ENCODE measurements at regions not wholly inside any gene's neighbourhood (a gene's known extent, or its start where the extent isn't known, plus 50 kb on each side); places are given as distances from the start of the nearest gene placed in this dataset.

GRCh38 chr3:163481738-163482137, 1596.6 kb downstream of the SI start:
- Histone ChIP-seq H3K27ac (ENCODE audit: low read depth, low read length) (no peak overlapping the region), H3K4me1 (ENCODE audit: control insufficient read depth, insufficient read depth, low read length) (no peaks in the 10 kb centered on the region), H3K36me3 (ENCODE audit: control insufficient read depth, insufficient read depth, low read length) (no peaks in the 10 kb centered on the region), H3K27me3 (ENCODE audit: control insufficient read depth, insufficient read depth, low read length, poor library complexity, severe bottlenecking) (no peaks in the 10 kb centered on the region), H3K4me3 (ENCODE audit: low read length) (no peak overlapping the region), H3K9ac (ENCODE audit: extremely low read depth, low read length, poor library complexity, severe bottlenecking) (no peak overlapping the region), H3K9me3 (ENCODE audit: control insufficient read depth, low read length) (no peaks in the 10 kb centered on the region)
- Mint-ChIP-seq H3K27ac (no peak overlapping the region), H3K36me3 (ENCODE audit: low read depth) (no peaks in the 10 kb centered on the region), H3K4me3 (no peak overlapping the region), H3K4me1 (no peaks in the 10 kb centered on the region), H3K9me3 (peaks cover 4% of the 10 kb centered on the region), H3K27me3 (ENCODE audit: insufficient read depth) (no peaks in the 10 kb centered on the region)
- TF ChIP-seq CTCF (conservative IDR thresholded peaks at IDR 0.05), result no peak
- no peak for DNase-seq
- 100% methylated on average over 1 of the region's 1 CpG; no CpG with 5 or more reads in 1 of the 2 experiments for WGBS, 2 experiments (ENCODE audit: insufficient coverage in 1 of 2, insufficient read length in 1 of 2)

GRCh38 chr3:163476179-163476578, 1602.1 kb downstream of the SI start:
- TF ChIP-seq CTCF (conservative IDR thresholded peaks at IDR 0.05), result peak; percentile 50
- no peaks in the 10 kb centered on the region for H3K9me3 Mint-ChIP-seq
- no peak for DNase-seq
- H3K27ac ChIP-seq (ENCODE audit: low read depth, low read length), result no peak overlapping the region
- H3K9ac ChIP-seq (ENCODE audit: extremely low read depth, low read length, poor library complexity, severe bottlenecking), result no peak overlapping the region
- no peaks in the 10 kb centered on the region for H3K4me1 Mint-ChIP-seq
- no peak overlapping the region for H3K4me3 Mint-ChIP-seq
- no peaks in the 10 kb centered on the region for H3K27me3 ChIP-seq (ENCODE audit: control insufficient read depth, insufficient read depth, low read length, poor library complexity, severe bottlenecking)
- H3K36me3 Mint-ChIP-seq (ENCODE audit: low read depth), result no peaks in the 10 kb centered on the region
- H3K4me3 ChIP-seq (ENCODE audit: low read length), result no peak overlapping the region
- H3K27me3 Mint-ChIP-seq (ENCODE audit: insufficient read depth), result no peaks in the 10 kb centered on the region
- WGBS, 2 experiments (ENCODE audit: insufficient coverage in 1 of 2, insufficient read length in 1 of 2), result 80 to 89% methylated on average over 1 to 2 of the region's 2 CpGs
- no peak overlapping the region for H3K27ac Mint-ChIP-seq
- no peaks in the 10 kb centered on the region for H3K36me3 ChIP-seq (ENCODE audit: control insufficient read depth, insufficient read depth, low read length)
- H3K4me1 ChIP-seq (ENCODE audit: control insufficient read depth, insufficient read depth, low read length), result no peaks in the 10 kb centered on the region
- no peaks in the 10 kb centered on the region for H3K9me3 ChIP-seq (ENCODE audit: control insufficient read depth, low read length)

- H3K4me1 ChIP-seq (ENCODE audit: control insufficient read depth, insufficient read depth, low read length), result no peaks in the 10 kb centered on the region
- no peak overlapping the region for H3K27ac Mint-ChIP-seq
- no peaks in the 10 kb centered on the region for H3K27me3 Mint-ChIP-seq (ENCODE audit: insufficient read depth)
- H3K9me3 ChIP-seq (ENCODE audit: control insufficient read depth, low read length), result no peaks in the 10 kb centered on the region
- 91% methylated on average over 1 of the region's 1 CpG; no CpG with 5 or more reads in 1 of the 2 experiments for WGBS, 2 experiments (ENCODE audit: insufficient coverage in 1 of 2, insufficient read length in 1 of 2)
- H3K9ac ChIP-seq (ENCODE audit: extremely low read depth, low read length, poor library complexity, severe bottlenecking), result no peak overlapping the region
- no peak for DNase-seq
- H3K4me3 ChIP-seq (ENCODE audit: low read length), result no peak overlapping the region
- H3K9me3 Mint-ChIP-seq, result no peaks in the 10 kb centered on the region
- H3K27me3 ChIP-seq (ENCODE audit: control insufficient read depth, insufficient read depth, low read length, poor library complexity, severe bottlenecking), result no peaks in the 10 kb centered on the region
- no peaks in the 10 kb centered on the region for H3K4me1 Mint-ChIP-seq
- H3K4me3 Mint-ChIP-seq, result no peak overlapping the region
- H3K27ac ChIP-seq (ENCODE audit: low read depth, low read length), result no peak overlapping the region
- no peak for TF ChIP-seq CTCF (conservative IDR thresholded peaks at IDR 0.05)
- no peaks in the 10 kb centered on the region for H3K36me3 Mint-ChIP-seq (ENCODE audit: low read depth)
- no peaks in the 10 kb centered on the region for H3K36me3 ChIP-seq (ENCODE audit: control insufficient read depth, insufficient read depth, low read length)
Measured at GRCh38 chr3:163474766-163475165, 1603.5 kb downstream of the SI start.
